ENCODE measurements at regions not wholly inside any gene's neighbourhood (a gene's known extent, or its start where the extent isn't known, plus 50 kb on each side); places are given as distances from the start of the nearest gene placed in this dataset.
"Not testable (repeated sequence)": the region's sequence is repeated elsewhere in the genome, so short reads cannot be mapped to it uniquely, and the experiment has no call there.

DNA sequence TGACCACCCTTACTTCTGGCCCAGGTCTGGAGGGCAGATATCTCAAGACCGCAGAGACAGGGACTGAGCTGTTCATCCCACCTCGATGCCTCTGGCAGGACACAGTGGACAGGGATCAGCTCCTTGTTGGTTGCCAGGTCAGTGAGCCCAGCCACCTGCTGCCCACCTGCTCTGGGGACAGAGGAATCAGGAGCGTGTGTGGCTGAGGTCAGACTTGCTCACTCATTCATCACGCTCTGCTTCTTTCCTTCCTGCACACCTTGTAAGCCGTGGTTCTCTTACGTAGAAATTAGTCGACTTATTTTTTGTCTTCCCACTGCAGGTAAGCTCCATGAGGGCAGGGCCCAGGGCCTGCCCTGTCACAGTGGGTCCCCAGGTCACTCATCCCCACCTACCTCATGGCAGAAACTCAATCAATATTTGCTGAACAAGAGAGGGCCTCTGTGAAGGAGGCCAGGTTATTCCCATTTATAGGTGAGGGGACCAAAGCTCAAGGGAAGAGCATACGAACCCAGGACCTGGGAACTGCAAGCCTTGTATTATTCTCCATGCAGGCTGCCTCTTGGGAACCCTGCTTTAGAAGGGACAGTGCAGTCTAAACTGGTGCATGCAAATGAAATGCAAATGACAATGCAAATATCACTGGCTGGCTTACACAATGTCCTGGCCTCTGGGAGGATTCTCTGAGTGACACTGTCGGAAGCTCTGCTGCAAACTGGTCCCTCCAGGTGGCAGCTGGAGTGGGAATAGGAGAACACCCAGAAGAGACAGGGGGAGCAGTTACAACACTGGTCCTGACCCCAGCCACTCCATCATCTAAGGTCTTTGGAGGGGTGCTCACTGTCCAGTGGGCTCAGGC is 58.4 kb upstream of the PAX7 start:
- Histone ChIP-seq H3K4me1 (ENCODE audit: control insufficient read depth in 5 of 5, insufficient read depth in 5 of 5, low read length in 5 of 5) (no peaks in the 10 kb centered on the region), H3K9ac (ENCODE audit: low read length in 5 of 5) (no peak overlapping the region), H3K36me3 (ENCODE audit: control insufficient read depth in 5 of 5, insufficient read depth in 5 of 5, low read length in 5 of 5) (no peaks in the 10 kb centered on the region), H3K4me3 (ENCODE audit: low read depth in 1 of 5, low read length in 5 of 5) (no peak overlapping the region), H3K27me3 (ENCODE audit: control insufficient read depth in 5 of 5, insufficient read depth in 4 of 5, low read length in 5 of 5) (peaks cover 5 to 28% (median 21%) of the 10 kb centered on the region in 5 donors), H3K27ac (ENCODE audit: low read depth, low read length) (no peak overlapping the region), H3K9me3 (ENCODE audit: control insufficient read depth in 5 of 5, low read length in 5 of 5) (peaks cover 0 to 7% (median 6%) of the 10 kb centered on the region in 5 donors)

DNA sequence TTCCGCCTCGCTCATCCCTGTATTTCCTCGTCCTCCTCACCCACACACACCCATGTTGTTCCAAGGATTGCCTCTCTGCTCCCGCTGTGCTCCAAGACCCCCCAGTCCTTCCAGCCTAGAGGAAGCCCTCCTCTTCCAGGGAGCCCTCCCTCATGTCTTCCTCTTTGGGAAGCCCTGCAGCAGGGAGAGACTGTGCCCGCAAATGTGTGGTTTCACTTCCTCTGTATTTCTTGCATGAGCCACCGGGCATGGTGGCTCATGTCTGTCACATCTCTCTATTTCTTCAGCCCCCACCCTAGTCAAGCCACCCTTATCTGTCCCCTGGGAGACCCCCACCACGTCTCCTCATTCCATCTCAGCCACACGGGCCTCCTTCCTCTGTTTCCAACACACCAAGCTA is 57.5 kb upstream of the PAX7 start:
- no peak overlapping the region for H3K4me3 ChIP-seq (ENCODE audit: low read depth in 1 of 5, low read length in 5 of 5)
- H3K27ac ChIP-seq (ENCODE audit: low read depth, low read length), result no peak overlapping the region
- H3K9ac ChIP-seq (ENCODE audit: low read length in 5 of 5), result no peak overlapping the region
- H3K9me3 ChIP-seq (ENCODE audit: control insufficient read depth in 5 of 5, low read length in 5 of 5), result peaks cover 0 to 1% (median under 1%) of the 10 kb centered on the region in 5 donors
- no peaks in the 10 kb centered on the region for H3K36me3 ChIP-seq (ENCODE audit: control insufficient read depth in 5 of 5, insufficient read depth in 5 of 5, low read length in 5 of 5)
- peaks cover 5 to 25% (median 20%) of the 10 kb centered on the region in 5 donors for H3K27me3 ChIP-seq (ENCODE audit: control insufficient read depth in 5 of 5, insufficient read depth in 4 of 5, low read length in 5 of 5)
- no peaks in the 10 kb centered on the region for H3K4me1 ChIP-seq (ENCODE audit: control insufficient read depth in 5 of 5, insufficient read depth in 5 of 5, low read length in 5 of 5)

DNA sequence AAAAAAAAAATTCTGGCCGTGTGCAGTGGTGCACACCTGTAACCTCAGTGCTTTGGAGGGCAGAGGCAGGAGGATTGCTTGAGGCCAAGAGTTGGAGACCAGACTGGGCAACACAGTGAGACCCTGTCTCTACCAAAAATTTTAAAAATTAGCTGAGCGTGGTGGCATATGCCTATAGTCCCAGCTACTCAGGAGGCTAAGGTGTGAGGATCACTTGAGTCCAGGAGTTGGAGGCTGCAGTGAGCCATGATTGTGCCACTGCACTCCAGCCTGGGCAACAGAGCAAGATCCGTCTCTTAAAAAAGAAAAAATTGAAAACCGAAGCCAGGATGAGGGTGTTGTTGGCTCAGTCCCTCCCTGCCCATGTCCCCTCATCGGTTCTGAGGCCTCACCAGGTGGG is 55.9 kb upstream of the PAX7 start:
- H3K27me3 ChIP-seq (ENCODE audit: control insufficient read depth in 5 of 5, insufficient read depth in 4 of 5, low read length in 5 of 5), result peaks cover 5 to 25% (median 17%) of the 10 kb centered on the region in 5 donors
- H3K9me3 ChIP-seq (ENCODE audit: control insufficient read depth in 5 of 5, low read length in 5 of 5), result no peaks in the 10 kb centered on the region
- H3K4me3 ChIP-seq (ENCODE audit: low read depth in 1 of 5, low read length in 5 of 5), result no peak overlapping the region
- no peaks in the 10 kb centered on the region for H3K4me1 ChIP-seq (ENCODE audit: control insufficient read depth in 5 of 5, insufficient read depth in 5 of 5, low read length in 5 of 5)
- no peak overlapping the region for H3K27ac ChIP-seq (ENCODE audit: low read depth, low read length)
- H3K36me3 ChIP-seq (ENCODE audit: control insufficient read depth in 5 of 5, insufficient read depth in 5 of 5, low read length in 5 of 5), result no peaks in the 10 kb centered on the region
- H3K9ac ChIP-seq (ENCODE audit: low read length in 5 of 5), result no peak overlapping the region

GRCh38 chr1:18575620-18576019 is 55.0 kb upstream of the PAX7 start:
- Histone ChIP-seq H3K27me3 (ENCODE audit: control insufficient read depth in 5 of 5, insufficient read depth in 4 of 5, low read length in 5 of 5) (peaks cover 5 to 21% (median 18%) of the 10 kb centered on the region in 5 donors), H3K9ac (ENCODE audit: low read length in 5 of 5) (no peak overlapping the region), H3K4me1 (ENCODE audit: control insufficient read depth in 5 of 5, insufficient read depth in 5 of 5, low read length in 5 of 5) (no peaks in the 10 kb centered on the region), H3K27ac (ENCODE audit: low read depth, low read length) (no peak overlapping the region), H3K36me3 (ENCODE audit: control insufficient read depth in 5 of 5, insufficient read depth in 5 of 5, low read length in 5 of 5) (no peaks in the 10 kb centered on the region), H3K4me3 (ENCODE audit: low read depth in 1 of 5, low read length in 5 of 5) (no peak overlapping the region), H3K9me3 (ENCODE audit: control insufficient read depth in 5 of 5, low read length in 5 of 5) (no peaks in the 10 kb centered on the region)

DNA sequence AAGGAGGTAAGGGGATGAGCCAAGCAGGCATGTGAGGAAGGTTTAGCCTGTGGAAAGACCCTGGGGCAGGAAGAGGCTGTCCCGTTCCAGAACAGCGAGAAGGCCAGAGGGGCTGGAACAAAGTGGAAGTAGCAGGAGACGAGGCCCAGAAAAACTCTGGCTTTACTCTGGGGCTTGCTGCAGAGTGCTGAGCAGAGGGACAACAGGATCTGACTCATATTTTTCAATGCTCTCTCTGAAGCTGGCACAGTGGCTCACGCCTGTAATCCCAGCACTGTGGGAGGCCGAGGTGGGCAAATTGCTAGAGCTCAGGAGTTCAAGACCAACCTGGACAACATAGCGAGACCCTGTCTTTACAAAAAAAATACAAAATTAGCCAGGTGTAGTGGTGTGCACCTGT is 52.4 kb upstream of the PAX7 start:
- H3K9ac ChIP-seq (ENCODE audit: low read length in 5 of 5), result no peak overlapping the region
- H3K4me3 ChIP-seq (ENCODE audit: low read depth in 1 of 5, low read length in 5 of 5), result no peak overlapping the region
- H3K9me3 ChIP-seq (ENCODE audit: control insufficient read depth in 5 of 5, low read length in 5 of 5), result no peaks in the 10 kb centered on the region
- no peak overlapping the region for H3K27ac ChIP-seq (ENCODE audit: low read depth, low read length)
- peaks cover 0 to 20% (median 11%) of the 10 kb centered on the region in 5 donors for H3K27me3 ChIP-seq (ENCODE audit: control insufficient read depth in 5 of 5, insufficient read depth in 4 of 5, low read length in 5 of 5)
- H3K36me3 ChIP-seq (ENCODE audit: control insufficient read depth in 5 of 5, insufficient read depth in 5 of 5, low read length in 5 of 5), result no peaks in the 10 kb centered on the region
- H3K4me1 ChIP-seq (ENCODE audit: control insufficient read depth in 5 of 5, insufficient read depth in 5 of 5, low read length in 5 of 5), result peaks cover 0 to 14% (median 11%) of the 10 kb centered on the region in 5 donors

DNA sequence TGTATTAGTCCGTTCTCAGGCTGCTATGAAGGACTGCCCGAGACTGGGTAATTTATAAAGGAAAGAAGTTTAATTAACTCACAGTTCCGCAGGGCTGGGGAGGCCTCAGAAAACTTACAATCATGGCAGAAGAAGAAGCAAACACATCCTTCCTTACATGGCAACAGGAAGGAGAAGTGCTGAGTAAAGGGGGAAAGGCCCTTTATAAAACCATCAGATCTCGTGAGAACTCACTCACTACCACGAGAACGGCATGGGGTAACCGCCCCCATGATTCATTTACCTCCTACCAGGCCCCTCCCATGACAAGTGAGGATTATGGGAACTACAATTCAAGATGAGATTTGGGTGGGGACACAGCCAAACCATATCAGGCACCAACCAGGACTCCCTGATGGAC is 51.4 kb upstream of the PAX7 start:
- not testable (repeated sequence) for H3K27ac ChIP-seq (ENCODE audit: low read depth, low read length); H3K9me3 ChIP-seq (ENCODE audit: control insufficient read depth in 5 of 5, low read length in 5 of 5); H3K9ac ChIP-seq (ENCODE audit: low read length in 5 of 5); H3K4me3 ChIP-seq (ENCODE audit: low read depth in 1 of 5, low read length in 5 of 5); H3K36me3 ChIP-seq (ENCODE audit: control insufficient read depth in 5 of 5, insufficient read depth in 5 of 5, low read length in 5 of 5)
- peaks cover 0 to 15% (median 8%) of the 10 kb centered on the region in 5 donors for H3K27me3 ChIP-seq (ENCODE audit: control insufficient read depth in 5 of 5, insufficient read depth in 4 of 5, low read length in 5 of 5)
- H3K4me1 ChIP-seq (ENCODE audit: control insufficient read depth in 5 of 5, insufficient read depth in 5 of 5, low read length in 5 of 5), result peaks cover 3 to 24% (median 20%) of the 10 kb centered on the region in 5 donors

DNA sequence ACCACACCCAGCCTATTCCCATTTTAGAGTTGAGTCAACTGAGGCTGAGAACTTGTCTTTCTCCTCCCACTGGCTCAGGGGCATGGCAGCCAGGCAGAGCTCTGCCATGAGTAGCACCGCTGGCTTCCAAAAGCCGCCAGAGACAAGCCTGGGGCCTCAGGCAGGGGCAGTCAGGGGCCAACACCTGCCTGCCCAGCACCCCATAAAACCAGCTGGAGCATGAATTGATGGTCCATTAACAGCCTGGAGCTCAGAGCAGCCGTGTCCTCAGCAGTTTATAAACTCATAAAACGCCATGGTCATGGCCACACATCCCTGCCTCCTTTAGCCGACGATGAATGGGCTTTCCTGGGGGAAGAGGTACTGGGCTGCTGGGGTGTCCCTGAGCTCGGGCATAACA is 50.6 kb upstream of the PAX7 start:
- no peaks in the 10 kb centered on the region for H3K9me3 ChIP-seq (ENCODE audit: control insufficient read depth in 5 of 5, low read length in 5 of 5)
- no peak overlapping the region for H3K9ac ChIP-seq (ENCODE audit: low read length in 5 of 5)
- H3K4me1 ChIP-seq (ENCODE audit: control insufficient read depth in 5 of 5, insufficient read depth in 5 of 5, low read length in 5 of 5), result peaks cover 6 to 28% (median 22%) of the 10 kb centered on the region in 5 donors
- no peak overlapping the region for H3K4me3 ChIP-seq (ENCODE audit: low read depth in 1 of 5, low read length in 5 of 5)
- no peaks in the 10 kb centered on the region for H3K36me3 ChIP-seq (ENCODE audit: control insufficient read depth in 5 of 5, insufficient read depth in 5 of 5, low read length in 5 of 5)
- peaks cover 0 to 12% (median 8%) of the 10 kb centered on the region in 5 donors for H3K27me3 ChIP-seq (ENCODE audit: control insufficient read depth in 5 of 5, insufficient read depth in 4 of 5, low read length in 5 of 5)
- H3K27ac ChIP-seq (ENCODE audit: low read depth, low read length), result no peak overlapping the region

DNA sequence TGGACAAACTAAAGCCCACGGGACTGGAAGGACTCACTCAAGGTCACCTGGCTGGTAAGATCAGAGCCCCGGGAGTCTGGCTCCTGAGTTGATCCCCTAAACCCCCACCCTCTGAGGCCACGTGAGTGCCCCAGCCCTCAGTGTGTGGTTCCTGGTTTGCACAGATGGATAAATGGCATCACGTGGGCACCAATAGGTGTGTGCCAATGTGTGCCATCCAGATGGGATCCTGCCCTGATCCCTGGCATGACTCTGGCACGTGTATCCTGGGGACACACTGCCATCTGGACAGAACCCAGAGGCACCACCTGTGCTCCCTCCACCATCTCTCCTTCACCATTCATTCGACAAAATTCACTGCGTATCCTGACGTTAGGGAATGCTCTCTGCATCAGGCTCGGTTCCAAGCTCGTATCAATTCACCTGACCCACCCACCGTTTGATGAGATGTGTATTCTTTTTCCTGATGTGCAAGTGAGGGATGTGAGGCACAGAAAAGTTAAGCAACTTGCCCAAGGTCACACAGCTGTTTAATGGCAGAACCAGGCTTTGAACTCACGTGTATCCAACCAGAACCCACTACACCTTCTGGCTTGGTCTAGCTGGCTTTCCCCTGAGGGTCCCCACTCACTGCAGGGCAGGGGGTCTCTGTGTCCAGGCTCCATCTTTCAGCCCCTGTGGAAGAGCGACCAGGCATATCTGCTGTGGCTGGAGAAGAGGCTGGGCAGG is 49.8 kb upstream of the PAX7 start:
- Histone ChIP-seq H3K4me3 (ENCODE audit: low read depth in 1 of 5, low read length in 5 of 5) (no peak overlapping the region), H3K9me3 (ENCODE audit: control insufficient read depth in 5 of 5, low read length in 5 of 5) (no peaks in the 10 kb centered on the region), H3K9ac (ENCODE audit: low read length in 5 of 5) (no peak overlapping the region), H3K27me3 (ENCODE audit: control insufficient read depth in 5 of 5, insufficient read depth in 4 of 5, low read length in 5 of 5) (peaks cover 0 to 8% (median 3%) of the 10 kb centered on the region in 5 donors), H3K4me1 (ENCODE audit: control insufficient read depth in 5 of 5, insufficient read depth in 5 of 5, low read length in 5 of 5) (peaks cover 6 to 28% (median 22%) of the 10 kb centered on the region in 5 donors), H3K36me3 (ENCODE audit: control insufficient read depth in 5 of 5, insufficient read depth in 5 of 5, low read length in 5 of 5) (no peaks in the 10 kb centered on the region), H3K27ac (ENCODE audit: low read depth, low read length) (no peak overlapping the region)
